BJ (cell line): ENCODE measurements at regions not wholly inside any gene's neighbourhood (a gene's known extent, or its start where the extent isn't known, plus 50 kb on each side); places are given as distances from the start of the nearest gene placed in this dataset.

ENCODE experiments used
- CTCF ChIA-PET: fragments of 350-600 bp; formaldehyde crosslinking; extraction: SDS; loops from one replicate; lab custom pipeline; 2021; ENCODE audit warnings: antibody characterized with exemption, inconsistent platforms; lab: Yijun Ruan, JAX
- POLR2A ChIA-PET: fragments of 300-600 bp; sonication (Branson Sonifier 250); formaldehyde crosslinking; extraction: SDS; loops from one replicate; lab custom pipeline; 2021; ENCODE audit warnings: antibody characterized with exemption; lab: Charles Lee
- DNase-seq: peaks from one replicate; pipeline ENCODE4 v3.0.0-alpha.2; 2011; ENCODE audit warnings: low read depth
- H3K27me3 ChIP-seq: 2 replicates; pipeline ENCODE4 v1.6.0; 2011; ENCODE audit warnings: low read length; ENCODE audit not compliant: control insufficient read depth, insufficient read depth
- H3K36me3 ChIP-seq: 2 replicates; pipeline ENCODE4 v1.5.1; 2011; ENCODE audit warnings: low read length; ENCODE audit not compliant: control insufficient read depth, insufficient read depth
- H3K4me3 ChIP-seq: 2 replicates; pipeline ENCODE4 v1.5.1; 2011; ENCODE audit warnings: low read depth, mild to moderate bottlenecking, control low read depth, low read length
- CTCF ChIP-seq: IDR thresholded peaks from 2 replicates; pipeline ENCODE4 v1.5.1; 2011; ENCODE audit warnings: low read depth, mild to moderate bottlenecking, control low read depth, inconsistent platforms, low read length, moderate library complexity; ENCODE audit not compliant: insufficient read depth

DNA sequence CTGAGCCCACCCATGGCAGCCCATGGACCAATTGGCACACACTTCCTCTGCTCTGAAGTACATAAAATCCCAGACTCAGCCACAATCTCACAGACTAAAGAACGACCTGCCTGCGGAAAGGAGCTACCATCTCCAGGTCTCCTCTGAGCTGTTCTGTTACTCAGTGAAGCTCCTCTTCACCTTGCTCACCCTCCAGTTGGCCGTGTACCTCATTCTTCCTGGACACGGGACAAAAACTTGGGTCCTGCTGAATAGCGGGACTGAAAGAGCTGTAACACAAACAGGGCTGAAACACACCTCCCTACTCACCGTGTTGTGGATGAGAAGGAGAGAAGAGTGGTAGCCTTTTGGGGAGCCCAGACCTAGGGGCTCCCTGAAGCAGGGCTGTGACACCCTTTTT, 128.7 kb downstream of the GAS1 start:
- Histone ChIP-seq H3K36me3 (no peaks in the 10 kb centered on the region), H3K27me3 (0 out of 2 replicates have a peak, but pooled peaks cover 4% of the 10 kb centered on the region), H3K4me3 (no peak overlapping the region)
- no peak for DNase-seq
- POLR2A ChIA-PET = no interaction called here
- CTCF ChIA-PET = interaction anchor here (1.3 kb wide), 1 partner anchor 11 kb away, joined by 4 read pairs; no protein-coding TSS in a partner anchor
- no peak for TF ChIP-seq CTCF

GRCh38 chr9:86816868-86817267, 130.4 kb downstream of the GAS1 start:
- DNase-seq = no peak
- Histone ChIP-seq H3K27me3 (no peaks in the 10 kb centered on the region), H3K4me3 (no peak overlapping the region), H3K36me3 (no peaks in the 10 kb centered on the region)
- ChIA-PET POLR2A (no interaction called here), CTCF (interaction anchor here (1.2 kb wide), 1 partner anchor 21 kb away, joined by 4 read pairs; no protein-coding TSS in a partner anchor)
- no peak for TF ChIP-seq CTCF

DNA sequence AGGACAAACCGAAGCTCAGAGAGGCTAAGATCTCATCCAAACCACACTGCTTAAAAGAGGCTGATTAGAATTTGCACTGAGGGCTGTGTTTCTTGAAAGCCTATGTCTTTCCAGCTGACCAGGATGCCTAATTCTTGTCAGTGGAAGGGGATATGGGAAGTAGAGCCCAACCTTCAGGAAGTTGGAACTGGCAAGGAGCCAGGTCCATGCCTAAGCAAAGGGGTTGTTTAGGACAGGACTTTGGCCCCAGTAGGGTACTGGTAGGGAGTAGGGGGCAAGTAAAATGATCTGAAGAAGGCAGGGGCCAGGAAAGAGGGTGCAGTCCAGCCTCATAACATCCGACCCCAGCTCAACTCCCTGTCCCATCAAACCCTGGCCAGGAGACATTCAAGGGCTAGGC, 130.9 kb downstream of the GAS1 start:
- ChIA-PET POLR2A (no interaction called here), CTCF (interaction anchor here (1.2 kb wide), 1 partner anchor 21 kb away, joined by 4 read pairs; no protein-coding TSS in a partner anchor)
- TF ChIP-seq CTCF = no peak

GRCh38 chr9:86812616-86813015, 134.7 kb downstream of the GAS1 start:
- Histone ChIP-seq H3K4me3 (no peak overlapping the region), H3K36me3 (no peaks in the 10 kb centered on the region), H3K27me3 (no peaks in the 10 kb centered on the region)
- ChIA-PET CTCF (no interaction called here), POLR2A (no interaction called here)
- no peak for TF ChIP-seq CTCF
- no peak for DNase-seq

More for the DNA sequence above, 130.9 kb downstream of the GAS1 start:
- Histone ChIP-seq H3K27me3 (no peaks in the 10 kb centered on the region), H3K4me3 (no peak overlapping the region), H3K36me3 (no peaks in the 10 kb centered on the region)
- DNase-seq = no peak

- no peaks in the 10 kb centered on the region for H3K27me3 ChIP-seq
- DNase-seq = no peak
- ChIA-PET POLR2A (no interaction called here), CTCF (no interaction called here)
- H3K4me3 ChIP-seq = no peak overlapping the region
- no peaks in the 10 kb centered on the region for H3K36me3 ChIP-seq
- no peak for TF ChIP-seq CTCF
These were observed 137.4 kb downstream of the GAS1 start for GRCh38 chr9:86809759-86810367.
